Renal cortex interstitium (tissue), 11 donors: ENCODE measurements at regions not wholly inside any gene's neighbourhood (a gene's known extent, or its start where the extent isn't known, plus 50 kb on each side); places are given as distances from the start of the nearest gene placed in this dataset.

Experiments used
- DNase-seq, 11 donors: peaks; one replicate each; pipeline ENCODE4 v3.0.0-alpha.2; 2013; ENCODE audit warnings: low read depth in 9 of 11, low spot score in 4 of 11; ENCODE audit errors: extremely low read depth in 1 of 11

DNA sequence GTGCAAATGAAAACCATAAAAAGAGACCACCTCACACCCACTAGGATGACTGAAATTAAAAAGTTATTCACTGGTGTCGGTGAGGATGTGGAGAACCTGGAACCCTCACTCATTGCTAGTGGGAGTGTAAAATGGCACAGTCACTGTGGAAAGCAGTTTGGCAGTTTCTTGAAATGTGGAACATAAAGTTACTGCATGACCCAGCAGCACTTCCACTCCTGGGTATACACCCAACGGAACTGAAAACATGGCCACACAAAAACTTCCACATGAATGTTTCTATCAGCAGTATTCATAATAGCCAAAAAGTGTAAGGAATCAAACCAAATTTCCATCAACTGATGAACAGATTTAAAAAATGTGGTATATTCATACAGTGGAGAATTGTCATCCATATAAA lies 65.1 kb upstream of the SLC66A3 start:
- DNase-seq: no peak

DNA sequence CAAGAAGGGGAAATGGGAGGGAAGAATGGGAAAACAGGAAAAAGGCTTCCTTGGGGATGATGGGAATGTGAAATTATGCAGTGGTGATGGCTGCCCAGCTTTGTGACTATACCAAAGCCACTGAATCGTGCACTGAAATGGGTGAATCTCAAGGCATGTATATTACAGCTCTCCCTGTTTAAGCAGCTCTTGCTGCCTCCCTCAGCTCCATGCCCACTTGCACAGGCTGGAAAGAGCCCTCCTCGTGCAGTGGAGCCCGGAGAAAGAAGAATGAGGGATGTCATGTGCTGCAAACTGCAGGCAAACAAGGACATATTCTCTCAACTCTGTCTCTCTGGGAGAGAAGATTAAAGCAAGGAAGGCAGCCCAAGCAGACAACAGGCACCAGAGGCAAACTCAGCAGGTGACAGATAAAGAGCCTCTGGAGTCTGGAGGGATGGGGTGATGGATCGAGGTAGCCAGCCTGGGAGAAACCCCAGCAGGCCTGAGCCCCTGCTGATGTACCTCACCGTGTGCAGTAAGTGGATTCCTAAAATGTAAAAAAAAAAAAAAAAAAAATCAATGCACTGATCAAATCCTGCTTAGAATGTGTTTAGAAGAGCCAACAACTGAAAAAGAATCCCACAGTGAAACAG lies 62.4 kb upstream of the SLC66A3 start:
- DNase-seq: no peak

DNA sequence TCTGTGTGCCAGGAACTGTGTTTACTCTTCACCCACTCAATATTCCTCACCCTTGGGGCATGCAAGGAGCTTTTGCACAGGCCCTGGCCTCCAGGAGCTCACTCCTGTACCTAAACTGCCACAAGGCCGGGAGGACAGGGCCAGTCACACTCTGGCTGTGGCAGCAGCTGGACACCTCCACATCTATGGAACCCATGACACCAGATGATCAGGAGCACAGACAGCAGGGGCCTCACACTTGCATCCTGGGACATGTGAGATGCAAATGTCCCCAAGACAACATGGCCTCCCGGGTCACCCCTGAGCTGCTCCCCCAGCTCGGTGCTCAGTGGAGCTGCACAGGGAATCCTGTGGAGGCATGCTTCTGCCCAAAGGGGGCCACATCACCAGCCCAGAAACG lies 61.8 kb upstream of the SLC66A3 start:
- no peak for DNase-seq

DNA sequence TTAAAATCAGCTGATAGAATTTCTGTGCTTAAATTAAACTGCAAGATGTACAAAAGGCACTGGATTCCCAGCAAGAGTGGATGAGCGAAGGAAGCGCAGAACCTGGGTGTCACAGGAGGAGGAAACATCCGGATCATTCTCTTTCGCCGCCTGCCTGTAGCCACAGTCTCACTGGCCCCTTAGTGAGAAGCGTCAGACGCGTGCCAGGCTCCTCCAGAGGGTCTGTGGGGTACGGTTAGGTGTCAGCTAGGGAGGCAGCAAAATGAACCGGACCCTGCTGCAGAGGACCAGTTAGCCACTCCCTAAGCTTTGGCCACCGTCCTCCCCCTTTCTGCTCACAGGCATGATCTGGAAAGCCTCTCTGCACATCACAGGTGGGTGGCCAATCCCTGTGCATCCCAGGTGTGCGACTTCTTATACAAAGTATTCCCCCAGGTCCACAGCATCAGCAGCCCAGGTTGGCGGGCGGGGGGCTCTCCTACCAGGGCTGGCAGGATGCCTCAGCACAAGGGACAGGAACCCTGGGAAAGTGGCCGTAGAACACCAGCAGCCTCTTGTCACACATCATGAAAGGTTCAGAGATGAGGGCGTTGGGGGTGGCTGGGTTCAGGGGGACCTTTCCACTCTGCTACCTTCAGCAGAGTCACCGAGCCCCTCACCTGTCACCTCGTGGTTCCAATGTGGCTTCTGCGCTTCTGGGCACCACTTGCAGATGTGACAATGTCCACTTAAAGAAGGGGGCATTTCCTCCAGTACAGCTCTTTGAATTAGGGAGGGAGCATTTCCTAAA lies 61.1 kb upstream of the SLC66A3 start:
- DNase-seq: no peak

DNA sequence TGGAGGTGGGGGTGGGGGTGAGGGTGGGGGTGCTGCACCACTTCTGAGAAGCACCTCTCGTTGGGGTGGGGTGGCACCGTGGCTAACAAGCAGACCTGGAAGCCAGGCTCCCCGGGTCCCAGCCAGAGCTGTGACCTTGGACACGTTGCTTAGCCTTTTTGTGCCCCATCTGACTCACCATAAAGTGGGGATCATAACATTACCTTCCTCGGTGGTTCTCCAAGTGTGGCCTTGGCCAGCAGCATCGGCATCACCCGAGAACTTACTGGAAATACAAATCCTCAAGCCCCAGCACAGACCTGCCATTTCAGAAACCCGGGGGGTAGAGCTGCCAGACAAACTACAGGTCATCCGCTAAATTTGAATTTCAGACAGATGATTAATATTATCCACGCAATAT lies 58.7 kb upstream of the SLC66A3 start:
- no peak for DNase-seq

DNA sequence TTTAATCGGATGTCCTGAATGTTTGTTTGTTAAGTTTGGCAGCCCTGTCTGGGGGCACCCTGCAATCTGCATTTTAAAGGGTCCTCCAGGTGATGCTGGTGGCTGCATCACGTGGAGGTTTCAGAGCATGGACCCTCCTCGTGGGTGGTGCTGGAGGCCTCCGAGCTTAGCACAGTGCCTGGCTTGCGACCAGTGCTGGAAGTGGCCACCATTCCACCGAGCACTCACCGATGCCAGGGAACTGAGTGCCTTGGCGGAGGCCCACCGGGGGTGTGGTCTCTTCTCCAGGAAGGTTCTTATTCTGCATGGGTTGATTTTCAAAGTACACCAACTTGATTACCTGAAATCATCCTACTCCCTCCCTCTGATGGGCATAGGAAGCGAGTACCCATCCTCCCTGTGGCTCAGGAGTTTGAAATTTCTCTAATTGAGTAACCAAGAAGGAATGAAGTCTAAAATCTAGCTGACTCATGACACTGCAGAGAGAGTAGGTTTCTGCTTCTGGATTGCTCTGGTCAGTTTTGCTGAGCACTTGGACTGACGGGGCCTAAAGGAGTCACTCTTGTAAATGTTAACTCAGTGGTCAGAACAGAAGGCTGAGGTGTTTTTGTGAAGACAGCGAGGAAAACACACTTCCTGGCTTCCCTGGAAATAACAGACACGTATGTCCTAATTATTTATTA lies 58.1 kb upstream of the SLC66A3 start:
- no peak for DNase-seq

DNA sequence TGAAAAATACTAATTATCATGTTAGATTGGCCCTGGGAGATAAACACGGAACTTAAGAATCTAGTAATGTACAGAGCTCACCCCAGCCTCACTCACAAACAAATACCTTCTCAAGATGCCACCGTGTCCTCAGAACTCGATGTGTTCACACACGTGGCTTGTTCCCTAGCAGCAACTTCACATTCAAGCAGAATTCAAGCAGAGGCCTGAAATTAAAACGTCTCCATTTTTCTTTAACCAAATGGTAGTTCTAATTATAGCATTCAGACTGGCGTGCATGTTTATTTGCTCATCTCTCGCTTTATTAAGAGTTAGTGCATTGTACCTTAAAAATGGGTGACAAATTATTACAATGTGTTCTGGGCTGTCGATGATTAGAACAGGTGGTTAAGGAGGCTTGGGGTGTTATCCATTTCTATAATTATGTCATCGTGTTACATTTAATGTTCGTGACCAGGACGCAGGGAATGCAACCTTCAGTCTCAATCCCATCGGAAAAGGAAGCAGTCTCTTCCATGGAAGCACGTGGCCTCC lies 57.3 kb upstream of the SLC66A3 start:
- no peak for DNase-seq

DNA sequence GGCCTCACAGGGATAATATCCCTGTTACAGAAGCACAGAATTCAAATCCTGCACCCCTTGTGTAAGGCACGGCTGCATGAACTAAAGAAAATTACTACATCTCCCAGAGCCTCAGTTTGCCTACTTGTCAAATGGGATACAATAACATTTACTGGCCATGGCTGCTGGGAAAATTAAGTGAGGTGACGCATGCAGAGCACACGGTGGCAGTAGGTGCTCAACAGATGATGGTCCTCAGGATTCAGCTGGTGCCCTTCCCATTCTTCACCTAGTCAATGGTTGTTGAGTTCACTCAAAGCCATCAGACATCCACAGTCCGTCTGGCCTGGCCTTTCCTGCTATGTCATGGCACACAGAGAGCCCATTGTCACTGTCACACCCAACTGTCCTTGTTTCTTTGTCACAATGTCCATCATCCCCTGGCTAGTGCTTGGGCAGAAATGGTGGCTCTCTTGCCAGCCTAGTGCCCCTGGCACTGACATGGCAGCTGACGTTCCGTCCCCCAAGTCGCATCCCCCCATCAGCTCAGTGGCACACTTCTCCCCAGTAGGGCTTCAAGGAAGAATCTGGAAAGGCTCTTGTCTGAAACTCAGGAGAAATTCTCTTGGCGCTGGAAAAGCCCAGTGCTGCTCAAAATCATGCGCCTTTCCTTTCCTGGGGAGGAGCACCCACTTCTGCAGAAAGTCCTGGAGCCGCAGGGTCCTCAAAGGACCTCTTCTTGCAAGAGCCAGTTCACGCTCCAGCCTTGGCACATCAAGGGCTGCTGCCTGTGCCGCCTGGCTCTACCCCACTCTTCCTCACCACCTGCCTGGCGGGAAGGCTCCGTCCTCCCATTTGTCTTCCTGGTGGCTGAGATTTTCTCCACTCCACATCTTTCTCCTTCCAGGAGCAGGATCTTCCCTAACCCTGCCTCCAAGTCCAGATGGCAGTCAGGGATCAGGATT lies 55.9 kb upstream of the SLC66A3 start:
- no peak for DNase-seq

DNA sequence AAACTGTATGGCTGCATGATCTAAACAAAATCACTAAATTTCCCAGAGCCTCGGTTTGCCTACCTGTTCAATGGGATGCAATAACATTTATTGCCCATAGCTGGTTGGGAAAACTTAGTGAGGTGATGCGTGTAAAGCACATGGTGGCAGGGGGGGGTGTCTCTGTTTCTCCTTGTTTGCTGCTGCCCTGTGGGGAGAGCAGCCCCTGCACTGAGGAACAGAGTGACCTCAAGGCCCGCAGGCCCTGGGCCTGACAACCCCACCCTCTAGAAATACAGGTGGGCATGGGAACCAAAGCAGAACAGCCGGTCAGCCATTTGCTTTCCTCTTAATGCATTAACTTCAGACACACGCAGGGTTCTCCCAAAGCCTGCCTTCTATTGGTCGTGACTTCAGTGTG lies 55.1 kb upstream of the SLC66A3 start:
- DNase-seq: no peak

DNA sequence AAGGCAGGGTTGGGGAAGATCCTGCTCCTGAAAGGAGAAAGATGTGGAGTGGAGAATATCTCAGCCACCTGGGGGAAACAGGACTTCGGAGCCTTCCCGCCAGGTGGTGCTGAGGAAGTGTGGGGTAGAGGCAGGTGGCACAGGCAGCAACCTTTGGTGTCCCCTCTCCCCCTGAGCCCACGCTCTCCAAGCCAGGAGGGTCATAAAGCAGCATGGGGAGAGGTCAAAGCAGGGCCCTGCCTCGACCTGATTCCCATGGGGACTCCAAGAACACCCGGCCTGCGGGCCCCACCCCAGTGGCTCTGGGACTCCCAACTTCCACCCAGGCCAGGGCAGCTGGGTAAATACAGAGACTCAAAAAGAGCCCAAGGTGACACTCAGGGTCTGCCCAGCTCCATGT lies 54.3 kb upstream of the SLC66A3 start:
- no peak for DNase-seq

DNA sequence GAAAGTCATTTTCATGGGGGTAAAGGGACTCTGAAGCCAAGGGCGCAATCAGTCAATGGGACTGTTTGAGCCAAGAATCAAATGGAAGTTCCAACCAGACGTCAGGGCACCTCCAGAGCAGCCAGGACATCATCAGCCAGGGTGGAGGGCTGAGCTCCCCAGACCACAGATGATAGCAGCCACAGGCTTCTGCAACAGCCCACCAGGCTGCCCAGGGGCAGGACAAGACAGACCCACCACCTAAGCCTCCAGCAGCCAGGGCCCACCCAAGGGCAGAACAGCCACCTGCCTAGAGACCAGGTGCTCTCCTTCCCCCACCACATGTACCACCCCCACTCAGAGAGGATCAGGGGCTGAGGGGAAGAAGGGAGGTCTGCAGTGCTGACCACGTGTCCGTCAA lies 53.8 kb upstream of the SLC66A3 start:
- no peak for DNase-seq

DNA sequence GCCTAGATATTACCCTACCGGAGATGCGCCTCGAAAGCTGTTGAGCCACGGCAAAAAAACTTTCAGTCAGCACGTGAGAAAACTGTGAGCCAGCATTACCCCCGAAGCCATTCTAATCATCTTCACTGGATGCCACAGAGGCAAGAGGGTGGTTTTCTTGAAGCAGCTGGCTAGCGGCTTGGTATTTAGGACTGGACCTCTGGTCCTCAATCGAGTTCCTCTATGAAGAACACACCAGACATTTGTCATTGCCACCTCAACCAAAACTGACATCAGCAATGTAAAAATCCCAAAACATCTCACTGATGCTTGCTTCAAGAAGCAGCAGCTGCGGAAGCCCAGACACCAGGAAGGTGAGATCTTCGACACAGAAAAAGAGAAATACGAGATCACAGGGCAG lies 52.8 kb upstream of the SLC66A3 start:
- no peak for DNase-seq

DNA sequence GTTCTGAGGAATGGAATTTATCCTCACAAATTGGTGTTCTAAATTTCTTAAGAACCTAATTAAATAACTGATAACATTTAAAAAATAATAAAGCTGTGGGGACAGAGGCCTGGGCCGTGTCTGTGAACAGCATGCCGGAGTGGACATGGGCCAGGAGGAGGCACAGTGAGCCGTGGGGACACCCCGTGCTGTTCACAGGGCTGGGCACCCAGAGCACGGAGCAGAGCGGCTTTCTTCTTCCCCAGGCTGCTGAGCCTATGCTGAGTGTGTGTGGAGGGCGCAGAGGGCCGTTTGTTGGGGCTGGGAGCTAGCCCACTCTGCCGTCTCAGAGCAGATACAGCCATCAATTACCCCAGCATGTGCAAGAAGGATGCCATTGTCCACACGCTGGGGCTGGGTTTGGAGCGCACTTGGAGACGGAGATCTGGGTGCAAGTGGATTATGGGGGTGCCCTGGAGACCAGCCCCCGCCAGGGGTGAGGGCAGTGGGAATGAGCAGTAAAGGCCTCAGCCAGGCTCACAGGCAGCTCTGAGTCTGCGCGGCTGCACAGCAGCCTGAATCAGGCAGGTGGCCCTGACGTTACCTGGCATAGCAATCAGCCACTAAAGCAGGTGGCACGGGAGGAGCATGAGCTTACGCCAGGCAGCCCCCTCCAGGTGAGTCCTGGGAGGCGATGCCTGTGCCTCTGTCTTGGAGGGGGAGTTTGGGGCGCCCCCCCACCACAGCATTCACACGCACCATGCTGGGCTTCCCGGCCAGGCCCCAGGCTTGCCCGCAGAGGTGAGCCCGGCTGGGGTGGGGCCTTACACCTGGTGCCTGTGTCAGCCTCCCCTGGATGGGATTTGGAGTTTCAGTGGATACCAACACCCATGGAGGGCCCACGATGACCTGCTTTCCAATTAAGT lies 52.1 kb upstream of the SLC66A3 start:
- DNase-seq: no peak

DNA sequence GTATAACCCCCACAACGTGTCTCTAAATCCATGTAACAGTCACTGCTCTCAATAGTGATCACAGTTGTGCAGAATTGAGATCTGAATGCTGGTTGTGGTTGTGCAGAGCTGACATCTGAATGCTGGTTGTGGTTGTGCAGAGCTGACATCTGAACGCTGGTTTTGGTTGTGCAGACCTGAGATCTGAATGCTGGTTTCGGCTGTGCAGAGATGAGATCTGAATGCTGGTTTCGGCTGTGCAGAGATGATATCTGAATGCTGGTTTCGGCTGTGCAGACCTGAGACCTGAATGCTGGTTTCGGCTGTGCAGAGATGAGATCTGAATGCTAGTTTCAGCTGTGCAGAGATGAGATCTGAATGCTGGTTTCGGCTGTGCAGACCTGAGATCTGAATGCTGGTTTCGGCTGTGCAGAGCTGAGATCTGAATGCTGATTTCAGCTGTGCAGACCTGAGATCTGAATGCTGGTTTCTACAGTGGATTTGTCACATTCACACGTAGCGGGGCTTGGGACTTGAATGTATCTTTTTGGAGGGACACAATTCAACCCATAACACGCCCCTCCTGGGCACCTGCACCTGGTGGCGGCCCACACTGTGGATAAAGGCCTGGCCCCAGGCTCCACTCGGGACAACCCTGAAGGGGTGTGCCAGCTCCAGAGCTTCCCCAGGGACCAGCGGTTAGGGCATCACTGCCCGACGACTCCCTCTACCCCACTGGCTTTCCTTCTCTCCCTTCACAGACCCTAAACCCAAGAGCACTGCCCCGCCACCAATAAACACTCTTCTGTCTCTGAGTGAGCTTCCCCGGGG lies 51.1 kb upstream of the SLC66A3 start:
- DNase-seq: no peak

DNA sequence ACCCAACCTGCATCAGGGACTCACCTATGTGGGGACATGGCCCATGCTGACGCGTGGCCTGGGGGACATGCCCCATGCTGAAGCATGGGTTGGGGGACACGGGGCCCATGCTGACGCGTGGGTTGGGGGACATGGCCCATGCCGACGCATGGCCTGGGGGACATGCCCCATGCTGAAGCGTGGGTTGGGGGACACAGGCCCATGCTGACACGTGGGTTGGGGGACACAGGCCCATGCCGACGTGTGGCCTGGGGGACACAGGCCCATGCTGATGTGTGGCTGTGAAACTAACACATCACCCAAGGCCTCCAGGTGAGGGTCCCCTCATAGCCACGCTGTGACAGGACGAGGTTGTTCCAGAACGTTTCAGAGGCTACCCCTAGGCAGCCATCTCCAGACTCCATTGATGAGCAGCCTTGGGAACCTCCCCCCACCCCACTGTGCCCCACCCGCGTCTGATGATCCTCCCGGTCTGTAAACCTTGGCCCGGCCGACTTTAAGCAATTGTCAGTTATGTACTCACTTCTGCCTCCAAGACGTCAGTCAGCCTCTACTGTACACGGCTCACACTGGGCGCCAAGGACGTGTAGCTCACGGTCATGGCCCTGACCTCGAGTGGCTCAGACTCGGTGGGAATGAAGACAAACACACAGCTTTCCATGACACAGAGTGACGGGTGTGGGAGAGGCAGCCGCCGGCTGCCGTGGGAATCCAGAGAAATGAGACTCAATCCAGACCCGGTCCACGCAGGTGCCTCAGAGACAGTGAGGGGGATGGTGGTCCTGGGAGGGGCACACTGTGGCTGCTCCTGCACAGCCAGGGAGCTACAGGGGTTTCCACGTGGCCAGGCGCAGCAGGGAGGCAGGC lies 50.2 kb upstream of the SLC66A3 start:
- DNase-seq: no peak
